GM23338 (cell line): ENCODE measurements at regions not wholly inside any gene's neighbourhood (a gene's known extent, or its start where the extent isn't known, plus 50 kb on each side); places are given as distances from the start of the nearest gene placed in this dataset.

ENCODE experiments used
- ATAC-seq: fragments of 200-7000 bp; cut with Tn5 transposase; 3 replicates; pipeline ENCODE4 v1.9.1; 2020
- DNase-seq: peaks from one replicate; pipeline ENCODE4 v3.0.0-alpha.2; 2015; ENCODE audit warnings: low spot score
- H2AFZ ChIP-seq: fragments of 200-600 bp; sonication (generic); 2 replicates; pipeline ENCODE4 v1.8.0; 2016; ENCODE audit warnings: antibody characterized with exemption, mild to moderate bottlenecking, moderate library complexity
- H3F3A ChIP-seq: fragments of 200-600 bp; sonication (generic); replicated peaks from 2 replicates; pipeline ENCODE4 v1.8.0; 2017; ENCODE audit warnings: antibody characterized with exemption, mixed run types, low read depth
- H3K27ac ChIP-seq: fragments of 200-600 bp; sonication (generic); 2 replicates; pipeline ENCODE4 v1.6.1; 2016; ENCODE audit warnings: low read depth
- H3K27me3 ChIP-seq: fragments of 200-600 bp; sonication (generic); 2 replicates; pipeline ENCODE4 v1.8.0; 2016; ENCODE audit warnings: mild to moderate bottlenecking, mixed run types, moderate library complexity; ENCODE audit not compliant: insufficient read depth
- H3K36me3 ChIP-seq: fragments of 200-600 bp; sonication (generic); 2 replicates; pipeline ENCODE4 v1.8.0; 2016; ENCODE audit warnings: mild to moderate bottlenecking; ENCODE audit not compliant: insufficient read depth
- H3K4me1 ChIP-seq: fragments of 200-600 bp; sonication (generic); 2 replicates; pipeline ENCODE4 v1.8.0; 2016; ENCODE audit warnings: mild to moderate bottlenecking, moderate library complexity; ENCODE audit not compliant: insufficient read depth
- H3K4me2 ChIP-seq: fragments of 200-600 bp; sonication (generic); 2 replicates; pipeline ENCODE4 v1.7.1; 2017; ENCODE audit warnings: mixed run types
- H3K4me3 ChIP-seq: fragments of 200-600 bp; sonication (generic); 2 replicates; pipeline ENCODE4 v1.6.1; 2016; ENCODE audit warnings: mixed run types
- H3K79me2 ChIP-seq: fragments of 200-600 bp; sonication (generic); replicated peaks from 2 replicates; pipeline ENCODE4 v1.8.0; 2017; ENCODE audit warnings: mild to moderate bottlenecking; ENCODE audit not compliant: insufficient read depth
- H3K9me2 ChIP-seq: fragments of 200-600 bp; sonication (generic); 2 replicates; pipeline ENCODE4 v1.8.0; 2017; ENCODE audit not compliant: insufficient read depth
- H4K20me1 ChIP-seq: fragments of 200-600 bp; sonication (generic); replicated peaks from 2 replicates; pipeline ENCODE4 v1.8.0; 2017; ENCODE audit warnings: mild to moderate bottlenecking; ENCODE audit not compliant: insufficient read depth
- H3K27ac Mint-ChIP-seq: 2 replicates; pipeline ENCODE4 v1.8.0; 2020; ENCODE audit warnings: inconsistent platforms, mild to moderate bottlenecking, moderate library complexity, mixed read lengths
- H3K27me3 Mint-ChIP-seq: 3 replicates; pipeline ENCODE4 v1.8.0; 2022; ENCODE audit warnings: low read depth, mild to moderate bottlenecking, moderate library complexity, mixed read lengths, inconsistent platforms; ENCODE audit not compliant: insufficient read depth, poor library complexity
- H3K36me3 Mint-ChIP-seq: 3 replicates; pipeline ENCODE4 v1.8.0; 2021; ENCODE audit warnings: low read depth, mild to moderate bottlenecking, inconsistent platforms, moderate library complexity, mixed read lengths
- H3K4me1 Mint-ChIP-seq: 3 replicates; pipeline ENCODE4 v1.8.0; 2020; ENCODE audit warnings: mild to moderate bottlenecking, inconsistent platforms, mixed read lengths
- H3K4me3 Mint-ChIP-seq: 3 replicates; pipeline ENCODE4 v1.8.0; 2021; ENCODE audit warnings: moderate library complexity, mild to moderate bottlenecking, inconsistent platforms, mixed read lengths
- H3K9me3 Mint-ChIP-seq: 3 replicates; pipeline ENCODE4 v1.8.0; 2020; ENCODE audit warnings: moderate library complexity, mild to moderate bottlenecking, inconsistent platforms, mixed read lengths
- CREB1 ChIP-seq: fragments of 250-450 bp; sonication (Bioruptor Pico); IDR thresholded peaks from 2 replicates; pipeline ENCODE4 v1.5.0; 2020; ENCODE audit warnings: low read depth, mild to moderate bottlenecking, moderate library complexity
- CTCF ChIP-seq, 2 experiments: fragments of 200-600 bp in 1 of 2; sonication (generic) in 1 of 2; conservative IDR thresholded peaks; 2 replicates each; pipeline versions ENCODE4 v1.5.1 to v1.6.1; 2016 to 2017; ENCODE audit warnings: antibody characterized with exemption in 2 of 2, low read depth in 2 of 2, mild to moderate bottlenecking in 2 of 2, moderate library complexity in 1 of 2
- ETS1 ChIP-seq: IDR thresholded peaks from 2 replicates; pipeline ENCODE4 v1.6.1; 2016; ENCODE audit warnings: antibody characterized with exemption
- EZH2 ChIP-seq: fragments of 200-600 bp; sonication (generic); IDR thresholded peaks from one replicate; pipeline ENCODE4 v1.8.0; 2017; ENCODE audit warnings: antibody characterized with exemption, mild to moderate bottlenecking, low read depth; ENCODE audit not compliant: unreplicated experiment
- EZH2phosphoT487 ChIP-seq: fragments of 200-600 bp; sonication (generic); IDR thresholded peaks from one replicate; pipeline ENCODE4 v1.8.1; 2018; ENCODE audit warnings: antibody characterized with exemption; ENCODE audit not compliant: unreplicated experiment
- JUNB ChIP-seq: IDR thresholded peaks from one replicate; pipeline ENCODE4 v1.6.1; 2016; ENCODE audit warnings: antibody characterized with exemption; ENCODE audit not compliant: unreplicated experiment
- NANOG ChIP-seq: IDR thresholded peaks from 2 replicates; pipeline ENCODE4 v1.6.1; 2016; ENCODE audit warnings: antibody characterized with exemption, borderline replicate concordance
- POLR2AphosphoS5 ChIP-seq: IDR thresholded peaks from 2 replicates; pipeline ENCODE4 v1.6.1; 2016; ENCODE audit warnings: antibody characterized with exemption, low read depth
- STAT1 ChIP-seq: IDR thresholded peaks from one replicate; pipeline ENCODE4 v1.6.1; 2016; ENCODE audit warnings: antibody characterized with exemption; ENCODE audit not compliant: unreplicated experiment
- ZNF114 ChIP-seq: fragments of 250-450 bp; sonication (Bioruptor Pico); IDR thresholded peaks from 2 replicates; pipeline ENCODE4 v1.5.0; 2020; ENCODE audit warnings: mild to moderate bottlenecking, moderate library complexity
- ZNF331 ChIP-seq: fragments of 250-450 bp; sonication (Bioruptor Pico); IDR thresholded peaks from 2 replicates; pipeline ENCODE4 v1.5.0; 2020; ENCODE audit warnings: low read depth, mild to moderate bottlenecking, moderate library complexity
- TF ChIP-seq, protein P1 (sequence below): IDR thresholded peaks from one replicate; pipeline ENCODE4 v1.6.1; 2018; ENCODE audit warnings: antibody characterized with exemption; ENCODE audit not compliant: unreplicated experiment
- TF ChIP-seq, protein P2 (sequence below): fragments of 250-450 bp; sonication (Bioruptor Pico); IDR thresholded peaks from 2 replicates; pipeline ENCODE4 v1.5.0; 2020; ENCODE audit warnings: mild to moderate bottlenecking, moderate library complexity

DNA sequence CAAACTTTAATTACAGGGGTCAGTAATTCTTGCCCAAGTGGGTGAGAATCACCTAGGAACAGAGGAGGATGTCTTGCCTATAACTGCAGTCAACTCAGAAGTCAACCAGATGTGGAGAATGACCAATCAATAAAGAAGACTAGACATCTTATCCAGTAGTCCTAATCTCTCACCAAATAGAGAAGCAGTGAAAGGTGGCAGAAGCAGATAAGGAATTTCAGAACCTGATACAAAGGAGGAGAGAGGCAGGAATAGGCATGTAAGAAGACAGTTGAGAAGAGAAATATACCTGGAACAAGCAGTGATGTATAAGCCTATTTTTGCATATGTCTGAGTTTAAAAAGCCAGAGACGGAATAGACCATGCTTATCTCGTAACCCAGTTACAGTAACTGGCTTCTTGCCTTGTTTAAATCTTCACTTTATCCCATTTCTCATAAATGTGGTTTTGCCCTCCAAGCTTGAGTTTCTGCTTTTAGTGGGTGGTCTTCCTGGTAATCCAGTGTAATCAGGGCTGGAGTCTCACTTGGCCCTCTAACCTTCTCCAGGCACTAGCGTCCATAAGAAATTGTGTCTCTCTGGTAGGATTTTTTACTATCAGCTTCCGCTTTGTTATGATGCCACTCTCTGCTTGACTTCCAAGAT is 401.0 kb downstream of the SUCLG1 start:
- Mint-ChIP-seq H3K4me1 (peaks cover 3% of the 10 kb centered on the region; the same call in 1 of the 3 replicates), H3K27me3 (no peaks in the 10 kb centered on the region), H3K9me3 (no peaks in the 10 kb centered on the region; the same call in 2 of the 3 replicates), H3K36me3 (no peaks in the 10 kb centered on the region), H3K4me3 (no peak overlapping the region), H3K27ac (no peak overlapping the region)
- Histone ChIP-seq H3K9me2 (no peaks in the 10 kb centered on the region), H3K4me1 (no peaks in the 10 kb centered on the region), H4K20me1 (no peaks in the 10 kb centered on the region), H3K27me3 (no peaks in the 10 kb centered on the region), H3K4me2 (no peak overlapping the region), H2AFZ (no peak overlapping the region), H3K27ac (no peak overlapping the region), H3F3A (no peaks in the 10 kb centered on the region), H3K36me3 (no peaks in the 10 kb centered on the region), H3K4me3 (no peak overlapping the region), H3K79me2 (no peaks in the 10 kb centered on the region)
- no peak for DNase-seq
- TF ChIP-seq, protein P1, sequence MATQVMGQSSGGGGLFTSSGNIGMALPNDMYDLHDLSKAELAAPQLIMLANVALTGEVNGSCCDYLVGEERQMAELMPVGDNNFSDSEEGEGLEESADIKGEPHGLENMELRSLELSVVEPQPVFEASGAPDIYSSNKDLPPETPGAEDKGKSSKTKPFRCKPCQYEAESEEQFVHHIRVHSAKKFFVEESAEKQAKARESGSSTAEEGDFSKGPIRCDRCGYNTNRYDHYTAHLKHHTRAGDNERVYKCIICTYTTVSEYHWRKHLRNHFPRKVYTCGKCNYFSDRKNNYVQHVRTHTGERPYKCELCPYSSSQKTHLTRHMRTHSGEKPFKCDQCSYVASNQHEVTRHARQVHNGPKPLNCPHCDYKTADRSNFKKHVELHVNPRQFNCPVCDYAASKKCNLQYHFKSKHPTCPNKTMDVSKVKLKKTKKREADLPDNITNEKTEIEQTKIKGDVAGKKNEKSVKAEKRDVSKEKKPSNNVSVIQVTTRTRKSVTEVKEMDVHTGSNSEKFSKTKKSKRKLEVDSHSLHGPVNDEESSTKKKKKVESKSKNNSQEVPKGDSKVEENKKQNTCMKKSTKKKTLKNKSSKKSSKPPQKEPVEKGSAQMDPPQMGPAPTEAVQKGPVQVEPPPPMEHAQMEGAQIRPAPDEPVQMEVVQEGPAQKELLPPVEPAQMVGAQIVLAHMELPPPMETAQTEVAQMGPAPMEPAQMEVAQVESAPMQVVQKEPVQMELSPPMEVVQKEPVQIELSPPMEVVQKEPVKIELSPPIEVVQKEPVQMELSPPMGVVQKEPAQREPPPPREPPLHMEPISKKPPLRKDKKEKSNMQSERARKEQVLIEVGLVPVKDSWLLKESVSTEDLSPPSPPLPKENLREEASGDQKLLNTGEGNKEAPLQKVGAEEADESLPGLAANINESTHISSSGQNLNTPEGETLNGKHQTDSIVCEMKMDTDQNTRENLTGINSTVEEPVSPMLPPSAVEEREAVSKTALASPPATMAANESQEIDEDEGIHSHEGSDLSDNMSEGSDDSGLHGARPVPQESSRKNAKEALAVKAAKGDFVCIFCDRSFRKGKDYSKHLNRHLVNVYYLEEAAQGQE, result no peak
- TF ChIP-seq ZNF331 (CRISPR knock-in tag) (no peak), STAT1 (no peak), POLR2AphosphoS5 (no peak), ZNF114 (CRISPR knock-in tag) (no peak), CTCF (conservative IDR thresholded peaks at IDR 0.05; ENCODE audit: low read depth in 2 of 2) (no peak), ETS1 (no peak), JUNB (no peak), NANOG (no peak), EZH2phosphoT487 (no peak), CREB1 (CRISPR knock-in tag) (no peak), EZH2 (no peak)
- TF ChIP-seq, protein P2, sequence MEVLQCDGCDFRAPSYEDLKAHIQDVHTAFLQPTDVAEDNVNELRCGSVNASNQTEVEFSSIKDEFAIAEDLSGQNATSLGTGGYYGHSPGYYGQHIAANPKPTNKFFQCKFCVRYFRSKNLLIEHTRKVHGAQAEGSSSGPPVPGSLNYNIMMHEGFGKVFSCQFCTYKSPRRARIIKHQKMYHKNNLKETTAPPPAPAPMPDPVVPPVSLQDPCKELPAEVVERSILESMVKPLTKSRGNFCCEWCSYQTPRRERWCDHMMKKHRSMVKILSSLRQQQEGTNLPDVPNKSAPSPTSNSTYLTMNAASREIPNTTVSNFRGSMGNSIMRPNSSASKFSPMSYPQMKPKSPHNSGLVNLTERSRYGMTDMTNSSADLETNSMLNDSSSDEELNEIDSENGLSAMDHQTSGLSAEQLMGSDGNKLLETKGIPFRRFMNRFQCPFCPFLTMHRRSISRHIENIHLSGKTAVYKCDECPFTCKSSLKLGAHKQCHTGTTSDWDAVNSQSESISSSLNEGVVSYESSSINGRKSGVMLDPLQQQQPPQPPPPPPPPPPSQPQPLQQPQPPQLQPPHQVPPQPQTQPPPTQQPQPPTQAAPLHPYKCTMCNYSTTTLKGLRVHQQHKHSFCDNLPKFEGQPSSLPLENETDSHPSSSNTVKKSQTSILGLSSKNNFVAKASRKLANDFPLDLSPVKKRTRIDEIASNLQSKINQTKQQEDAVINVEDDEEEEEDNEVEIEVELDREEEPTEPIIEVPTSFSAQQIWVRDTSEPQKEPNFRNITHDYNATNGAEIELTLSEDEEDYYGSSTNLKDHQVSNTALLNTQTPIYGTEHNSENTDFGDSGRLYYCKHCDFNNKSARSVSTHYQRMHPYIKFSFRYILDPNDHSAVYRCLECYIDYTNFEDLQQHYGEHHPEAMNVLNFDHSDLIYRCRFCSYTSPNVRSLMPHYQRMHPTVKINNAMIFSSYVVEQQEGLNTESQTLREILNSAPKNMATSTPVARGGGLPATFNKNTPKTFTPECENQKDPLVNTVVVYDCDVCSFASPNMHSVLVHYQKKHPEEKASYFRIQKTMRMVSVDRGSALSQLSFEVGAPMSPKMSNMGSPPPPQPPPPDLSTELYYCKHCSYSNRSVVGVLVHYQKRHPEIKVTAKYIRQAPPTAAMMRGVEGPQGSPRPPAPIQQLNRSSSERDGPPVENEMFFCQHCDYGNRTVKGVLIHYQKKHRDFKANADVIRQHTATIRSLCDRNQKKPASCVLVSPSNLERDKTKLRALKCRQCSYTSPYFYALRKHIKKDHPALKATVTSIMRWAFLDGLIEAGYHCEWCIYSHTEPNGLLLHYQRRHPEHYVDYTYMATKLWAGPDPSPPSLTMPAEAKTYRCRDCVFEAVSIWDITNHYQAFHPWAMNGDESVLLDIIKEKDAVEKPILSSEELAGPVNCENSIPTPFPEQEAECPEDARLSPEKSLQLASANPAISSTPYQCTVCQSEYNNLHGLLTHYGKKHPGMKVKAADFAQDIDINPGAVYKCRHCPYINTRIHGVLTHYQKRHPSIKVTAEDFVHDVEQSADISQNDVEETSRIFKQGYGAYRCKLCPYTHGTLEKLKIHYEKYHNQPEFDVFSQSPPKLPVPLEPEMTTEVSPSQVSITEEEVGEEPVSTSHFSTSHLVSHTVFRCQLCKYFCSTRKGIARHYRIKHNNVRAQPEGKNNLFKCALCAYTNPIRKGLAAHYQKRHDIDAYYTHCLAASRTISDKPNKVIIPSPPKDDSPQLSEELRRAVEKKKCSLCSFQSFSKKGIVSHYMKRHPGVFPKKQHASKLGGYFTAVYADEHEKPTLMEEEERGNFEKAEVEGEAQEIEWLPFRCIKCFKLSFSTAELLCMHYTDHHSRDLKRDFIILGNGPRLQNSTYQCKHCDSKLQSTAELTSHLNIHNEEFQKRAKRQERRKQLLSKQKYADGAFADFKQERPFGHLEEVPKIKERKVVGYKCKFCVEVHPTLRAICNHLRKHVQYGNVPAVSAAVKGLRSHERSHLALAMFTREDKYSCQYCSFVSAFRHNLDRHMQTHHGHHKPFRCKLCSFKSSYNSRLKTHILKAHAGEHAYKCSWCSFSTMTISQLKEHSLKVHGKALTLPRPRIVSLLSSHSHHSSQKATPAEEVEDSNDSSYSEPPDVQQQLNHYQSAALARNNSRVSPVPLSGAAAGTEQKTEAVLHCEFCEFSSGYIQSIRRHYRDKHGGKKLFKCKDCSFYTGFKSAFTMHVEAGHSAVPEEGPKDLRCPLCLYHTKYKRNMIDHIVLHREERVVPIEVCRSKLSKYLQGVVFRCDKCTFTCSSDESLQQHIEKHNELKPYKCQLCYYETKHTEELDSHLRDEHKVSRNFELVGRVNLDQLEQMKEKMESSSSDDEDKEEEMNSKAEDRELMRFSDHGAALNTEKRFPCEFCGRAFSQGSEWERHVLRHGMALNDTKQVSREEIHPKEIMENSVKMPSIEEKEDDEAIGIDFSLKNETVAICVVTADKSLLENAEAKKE, result no peak
- ATAC-seq, result no peak
